Ramos (cell line): ENCODE measurements at regions not wholly inside any gene's neighbourhood (a gene's known extent, or its start where the extent isn't known, plus 50 kb on each side); places are given as distances from the start of the nearest gene placed in this dataset.

Experiments used
- in situ Hi-C: fragments of 300-500 bp; cut with MboI; formaldehyde crosslinking; loops from one replicate; pipeline ENCODE4 v1.14.3; 2022; ENCODE audit warnings: low sequenced_read_pairs; ENCODE audit not compliant: unreplicated experiment

DNA sequence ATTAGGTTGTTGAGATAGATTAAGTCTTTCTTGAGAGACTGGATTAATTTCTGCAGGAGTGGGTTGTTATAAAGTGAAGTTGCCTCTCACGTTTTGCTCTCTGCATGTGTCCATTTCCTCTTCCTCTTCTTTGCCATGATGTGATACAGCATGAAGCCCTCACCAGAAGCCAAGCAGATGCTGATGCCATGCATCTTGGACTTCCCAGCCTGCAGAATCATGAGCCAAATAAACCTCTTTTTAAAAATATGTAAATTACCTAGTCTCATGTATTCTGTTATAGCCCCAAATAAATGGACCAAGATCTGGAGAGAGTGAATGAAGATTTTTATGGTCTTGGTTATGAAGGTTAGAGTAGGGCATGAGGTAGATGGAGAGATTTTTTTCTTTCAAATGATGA, 111.6 kb upstream of the MAN1A1 start:
- in situ Hi-C loops = no loop called here

GRCh38 chr6:119459207-119459974, 109.8 kb upstream of the MAN1A1 start:
- in situ Hi-C loops = no loop called here

- in situ Hi-C loops = no loop called here
Observed at GRCh38 chr6:119454714-119455113, 105.2 kb upstream of the MAN1A1 start.

- in situ Hi-C loops = no loop called here
Observed at GRCh38 chr6:119453242-119454200, 104.0 kb upstream of the MAN1A1 start.

- in situ Hi-C loops = no loop called here
Observed at GRCh38 chr6:119449331-119450156, 100.0 kb upstream of the MAN1A1 start.

GRCh38 chr6:119447921-119448320, 98.4 kb upstream of the MAN1A1 start:
- in situ Hi-C loops = no loop called here

DNA sequence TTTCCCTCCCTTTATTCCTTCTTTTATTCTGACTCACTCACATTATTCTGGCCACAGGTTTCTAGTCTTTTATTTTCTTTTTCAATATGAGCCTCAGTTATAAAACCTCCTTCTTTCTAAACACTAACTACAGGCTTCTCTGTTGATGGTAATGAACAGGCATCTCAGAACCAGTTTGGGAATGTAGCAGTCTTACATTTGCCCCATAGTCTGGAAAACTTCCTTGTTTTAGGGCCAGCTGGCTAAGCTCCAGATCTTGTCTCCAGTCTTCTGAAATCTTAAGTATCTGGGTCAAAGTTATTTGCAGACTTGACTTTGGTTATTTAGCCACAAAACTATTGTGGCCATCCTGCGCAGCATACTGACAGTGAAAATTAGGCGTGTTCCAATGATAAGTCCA, 97.0 kb upstream of the MAN1A1 start:
- in situ Hi-C loops = no loop called here

- in situ Hi-C loops = no loop called here
Observed at GRCh38 chr6:119446115-119446554, 96.6 kb upstream of the MAN1A1 start.

- in situ Hi-C loops = no loop called here
Observed at GRCh38 chr6:119445666-119446065, 96.1 kb upstream of the MAN1A1 start.

DNA sequence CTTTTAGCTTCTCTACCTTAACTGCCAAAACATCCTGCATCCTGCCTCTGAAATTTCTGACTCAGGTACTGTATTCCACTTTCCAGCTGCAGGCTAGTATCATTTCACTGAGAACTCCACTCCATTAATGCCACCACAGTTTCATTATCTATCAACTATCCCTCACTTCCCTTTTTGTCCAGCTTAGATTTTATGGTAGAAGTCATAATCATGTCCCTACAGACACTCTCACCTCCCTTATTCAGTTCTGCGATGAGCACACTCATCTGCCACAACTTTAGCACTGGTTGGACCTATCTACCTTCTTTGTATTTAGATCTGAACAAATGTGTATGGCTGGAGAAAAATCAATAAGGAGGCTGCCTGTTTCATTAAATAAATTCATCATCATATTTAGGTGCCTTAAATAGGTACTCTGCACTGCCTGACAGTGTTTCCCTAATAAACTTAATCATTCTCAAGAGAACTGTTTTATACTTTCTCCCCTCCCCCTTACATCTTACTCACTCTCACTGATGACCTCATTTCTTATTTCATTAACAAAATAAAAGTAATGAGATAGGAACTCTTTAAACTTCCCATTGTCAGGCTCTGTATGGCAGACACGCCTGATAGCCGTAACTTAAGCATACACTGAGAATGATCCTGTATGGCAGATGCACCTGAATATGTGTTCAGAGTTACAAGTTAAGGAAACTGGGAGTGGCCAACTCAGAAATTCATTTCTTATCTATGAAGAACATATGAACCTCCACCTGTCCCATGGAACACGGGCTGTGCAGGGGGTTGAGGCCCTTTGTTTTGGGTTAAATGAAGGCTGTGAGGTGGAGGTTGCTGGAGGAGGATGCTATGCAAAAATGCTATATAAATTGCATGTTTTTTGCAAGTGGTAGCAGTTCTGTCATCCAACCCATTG, 95.3 kb upstream of the MAN1A1 start:
- in situ Hi-C loops = no loop called here

- in situ Hi-C loops = no loop called here
Observed at GRCh38 chr6:119443993-119444641, 94.6 kb upstream of the MAN1A1 start.

DNA sequence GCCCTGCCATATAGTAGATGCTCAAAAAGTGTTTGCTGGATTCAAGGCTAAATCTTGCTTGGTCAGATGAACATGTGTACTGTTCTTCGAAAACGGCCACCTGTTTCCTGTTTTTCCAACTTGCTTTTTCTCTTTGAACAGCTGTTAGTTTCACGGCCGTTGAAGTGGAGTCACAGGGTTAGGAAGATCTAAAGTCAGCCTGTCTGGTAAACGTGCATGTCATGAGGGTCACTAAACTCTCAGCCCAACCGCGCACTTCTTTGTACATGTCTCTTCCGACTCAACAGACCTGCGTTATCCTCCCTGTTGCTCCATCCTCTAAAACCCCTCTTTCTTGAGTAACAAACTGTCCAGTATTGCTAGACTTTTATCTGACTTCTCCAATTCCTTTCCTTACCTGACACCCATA, 93.2 kb upstream of the MAN1A1 start:
- in situ Hi-C loops = no loop called here

GRCh38 chr6:119440953-119441352, 91.4 kb upstream of the MAN1A1 start:
- in situ Hi-C loops = no loop called here

DNA sequence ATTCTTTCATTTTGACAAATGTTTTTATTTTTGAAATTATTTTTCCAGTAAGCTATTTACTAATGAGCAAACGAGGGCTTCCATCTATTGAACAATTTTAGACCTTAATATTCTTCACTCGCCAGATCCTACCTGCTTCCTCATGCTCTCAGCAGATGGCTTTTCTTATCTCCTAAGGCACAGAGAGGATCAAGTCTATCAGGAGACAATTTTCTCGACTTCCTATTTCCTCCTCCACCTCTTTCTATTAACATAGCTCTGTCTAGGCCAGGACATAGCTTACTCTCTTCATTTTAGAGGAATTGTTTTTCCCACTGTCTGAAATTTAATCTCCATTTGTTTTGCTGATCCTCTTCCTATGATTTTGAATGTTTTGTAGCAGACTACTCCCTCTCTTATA, 87.0 kb upstream of the MAN1A1 start:
- in situ Hi-C loops = no loop called here

GRCh38 chr6:119431799-119432198, 82.2 kb upstream of the MAN1A1 start:
- in situ Hi-C loops = no loop called here

DNA sequence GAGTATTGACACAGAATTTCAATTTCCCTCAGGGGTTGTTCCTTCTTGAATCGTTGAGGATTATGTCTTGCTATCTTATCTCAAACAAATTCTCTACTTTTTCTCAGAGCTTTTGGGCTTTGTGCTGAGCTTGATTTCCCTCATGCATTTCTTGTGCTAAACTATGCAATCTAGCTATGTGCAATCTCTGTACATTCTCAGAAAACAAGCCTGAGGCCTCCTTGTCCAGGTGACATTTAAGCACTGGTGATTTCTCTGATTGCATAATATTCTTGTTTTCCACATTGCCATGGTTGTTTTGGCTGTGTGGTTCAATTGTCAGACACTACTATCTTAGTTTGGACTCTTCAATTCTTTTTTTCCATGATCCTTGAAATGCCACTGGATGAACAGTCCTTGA, 81.2 kb upstream of the MAN1A1 start:
- in situ Hi-C loops = no loop called here

DNA sequence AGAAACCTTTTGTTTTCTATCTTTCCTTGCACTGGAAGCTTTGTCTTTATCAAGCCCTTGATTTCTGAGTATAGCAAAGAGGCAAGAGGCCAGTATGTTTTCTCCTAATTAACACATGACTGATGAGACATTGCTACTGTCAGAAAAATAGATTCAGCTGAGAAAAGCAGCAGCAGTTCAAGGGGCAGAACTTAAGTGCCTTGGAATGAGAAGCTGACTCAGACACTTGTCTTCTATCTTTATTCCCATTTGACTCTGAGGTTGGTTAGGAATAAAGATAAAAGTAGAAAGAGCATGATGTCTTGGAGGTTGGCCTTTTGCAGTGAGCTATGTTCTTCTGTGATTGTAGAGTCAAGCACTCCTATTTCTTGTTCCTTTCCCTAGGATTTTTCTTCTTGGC, 79.1 kb upstream of the MAN1A1 start:
- in situ Hi-C loops = no loop called here

- in situ Hi-C loops = no loop called here
Observed at GRCh38 chr6:119426619-119427018, 77.1 kb upstream of the MAN1A1 start.

DNA sequence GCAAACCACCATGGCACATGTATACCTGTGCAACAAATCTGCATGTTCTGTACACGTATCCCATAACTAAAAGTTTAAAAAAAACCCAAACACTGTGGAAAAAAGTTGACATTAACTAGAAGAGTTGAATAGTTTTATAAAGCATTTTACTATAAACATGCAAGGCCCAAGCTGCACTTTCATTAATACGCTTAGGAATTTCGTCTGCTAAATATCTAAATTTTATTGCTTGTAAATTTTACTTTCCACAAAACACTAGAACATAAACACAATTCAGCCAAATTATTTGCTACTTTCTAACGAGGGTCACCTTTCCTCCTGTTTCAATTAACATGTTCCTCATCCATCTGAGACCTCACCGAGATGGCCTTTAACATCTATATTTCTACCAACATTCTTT, 74.4 kb upstream of the MAN1A1 start:
- in situ Hi-C loops = no loop called here
